HFF-Myc (cell line): ENCODE measurements at regions not wholly inside any gene's neighbourhood (a gene's known extent, or its start where the extent isn't known, plus 50 kb on each side); places are given as distances from the start of the nearest gene placed in this dataset.

Source experiments
- DNase-seq: peaks from one replicate; pipeline ENCODE4 v3.0.0-alpha.2; 2011; ENCODE audit warnings: low read depth; ENCODE audit errors: extremely low read depth
- H3K4me3 ChIP-seq: replicated peaks from 2 replicates; pipeline ENCODE4 v1.5.1; 2011; ENCODE audit warnings: low read depth, mild to moderate bottlenecking, control low read depth, low read length
- TF ChIP-seq, protein P1 (sequence below): IDR thresholded peaks from 2 replicates; pipeline ENCODE4 v1.5.1; 2012; ENCODE audit warnings: mild to moderate bottlenecking, low read depth, low read length, control low read depth; ENCODE audit errors: missing control alignments

DNA sequence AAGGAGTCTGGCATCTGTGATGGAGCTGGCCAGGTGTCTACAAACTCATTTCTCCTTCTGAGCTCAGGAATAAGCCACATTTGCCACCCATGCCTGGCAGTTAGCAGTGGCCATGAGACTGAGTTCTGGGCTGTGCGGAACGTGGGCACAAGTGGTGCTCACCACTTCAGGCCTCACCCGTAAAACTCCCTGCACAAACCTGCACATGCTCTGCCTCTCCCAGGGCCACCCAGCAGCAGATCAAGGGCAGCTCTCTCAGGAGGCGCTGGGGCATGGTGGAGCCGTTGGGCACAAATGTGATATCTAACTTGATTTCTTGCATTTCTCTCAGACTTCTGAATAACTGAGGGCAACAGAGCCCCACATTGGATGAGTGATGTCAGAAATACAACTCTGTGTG is 269.5 kb downstream of the HIVEP2 start:
- TF ChIP-seq, protein P1, sequence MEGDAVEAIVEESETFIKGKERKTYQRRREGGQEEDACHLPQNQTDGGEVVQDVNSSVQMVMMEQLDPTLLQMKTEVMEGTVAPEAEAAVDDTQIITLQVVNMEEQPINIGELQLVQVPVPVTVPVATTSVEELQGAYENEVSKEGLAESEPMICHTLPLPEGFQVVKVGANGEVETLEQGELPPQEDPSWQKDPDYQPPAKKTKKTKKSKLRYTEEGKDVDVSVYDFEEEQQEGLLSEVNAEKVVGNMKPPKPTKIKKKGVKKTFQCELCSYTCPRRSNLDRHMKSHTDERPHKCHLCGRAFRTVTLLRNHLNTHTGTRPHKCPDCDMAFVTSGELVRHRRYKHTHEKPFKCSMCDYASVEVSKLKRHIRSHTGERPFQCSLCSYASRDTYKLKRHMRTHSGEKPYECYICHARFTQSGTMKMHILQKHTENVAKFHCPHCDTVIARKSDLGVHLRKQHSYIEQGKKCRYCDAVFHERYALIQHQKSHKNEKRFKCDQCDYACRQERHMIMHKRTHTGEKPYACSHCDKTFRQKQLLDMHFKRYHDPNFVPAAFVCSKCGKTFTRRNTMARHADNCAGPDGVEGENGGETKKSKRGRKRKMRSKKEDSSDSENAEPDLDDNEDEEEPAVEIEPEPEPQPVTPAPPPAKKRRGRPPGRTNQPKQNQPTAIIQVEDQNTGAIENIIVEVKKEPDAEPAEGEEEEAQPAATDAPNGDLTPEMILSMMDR, result no peak

GRCh38 chr6:142676027-142676443 is 268.9 kb downstream of the HIVEP2 start:
- TF ChIP-seq, protein P1, result no peak
- DNase-seq, result no peak
- no peak overlapping the region for H3K4me3 ChIP-seq

More for the DNA sequence above, 269.5 kb downstream of the HIVEP2 start:
- no peak overlapping the region for H3K4me3 ChIP-seq
- DNase-seq, result no peak

- no peak overlapping the region for H3K4me3 ChIP-seq
- no peak for DNase-seq
- TF ChIP-seq, protein P1, result no peak
Observed at GRCh38 chr6:142676647-142677192, 268.3 kb downstream of the HIVEP2 start.

DNA sequence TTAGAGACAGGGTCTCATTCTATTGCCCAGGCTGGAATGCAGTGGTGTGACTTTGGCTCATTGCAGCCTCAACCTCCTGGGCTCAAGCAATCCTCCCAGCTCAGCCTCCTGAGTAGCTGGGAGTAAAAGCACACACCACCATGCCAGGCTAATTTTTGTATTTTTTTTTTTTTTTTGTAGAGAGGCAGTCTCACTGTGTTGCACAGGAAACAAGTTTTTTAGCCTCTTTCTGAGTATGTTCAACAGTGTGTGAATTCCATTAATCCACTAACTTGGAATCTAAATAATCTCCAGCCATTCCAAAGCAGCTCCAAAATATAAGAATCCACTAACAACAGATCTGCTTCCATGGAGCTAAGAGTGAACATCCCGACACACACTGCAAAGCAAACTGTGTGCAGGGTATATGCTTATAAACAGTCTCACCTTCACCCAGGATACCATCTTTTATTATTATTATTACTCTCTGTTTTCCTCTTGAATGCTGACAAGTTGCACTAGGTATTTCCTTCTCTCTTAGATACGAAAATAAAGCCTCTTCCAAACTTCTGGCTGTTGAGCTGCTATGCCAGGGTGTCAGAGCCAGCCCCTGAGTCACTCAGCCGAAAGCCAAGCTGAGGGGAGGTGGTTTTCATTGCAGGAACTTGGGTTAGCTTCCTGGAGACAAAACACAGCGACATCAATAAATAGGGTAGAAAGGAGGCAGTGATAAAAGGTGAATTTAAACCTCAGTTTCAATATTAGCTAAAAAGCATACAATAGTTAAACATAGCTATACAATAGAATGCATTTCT is 264.9 kb downstream of the HIVEP2 start:
- TF ChIP-seq, protein P1, result no peak
- no peak overlapping the region for H3K4me3 ChIP-seq
- DNase-seq, result no peak

DNA sequence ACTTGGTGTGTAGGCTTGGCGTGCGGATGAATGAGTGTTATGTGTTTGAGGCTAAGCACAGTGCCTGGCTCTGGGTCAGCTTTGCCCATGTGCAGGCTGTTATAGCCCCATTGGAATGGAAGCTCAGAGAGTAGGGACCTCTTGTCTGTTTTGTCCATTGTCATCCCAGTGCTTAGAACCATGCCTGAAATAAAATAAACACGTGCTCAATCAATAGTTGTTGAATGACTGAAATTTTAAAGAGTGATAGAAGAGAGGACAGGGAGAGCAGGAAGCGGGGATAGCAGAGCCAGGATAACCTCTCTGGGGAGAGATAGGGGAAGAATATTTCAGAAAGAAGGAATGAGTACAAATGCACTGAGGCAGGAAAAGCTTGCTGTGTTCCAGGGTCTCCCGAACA is 263.9 kb downstream of the HIVEP2 start:
- TF ChIP-seq, protein P1, result no peak
- H3K4me3 ChIP-seq, result no peak overlapping the region
- DNase-seq, result no peak

DNA sequence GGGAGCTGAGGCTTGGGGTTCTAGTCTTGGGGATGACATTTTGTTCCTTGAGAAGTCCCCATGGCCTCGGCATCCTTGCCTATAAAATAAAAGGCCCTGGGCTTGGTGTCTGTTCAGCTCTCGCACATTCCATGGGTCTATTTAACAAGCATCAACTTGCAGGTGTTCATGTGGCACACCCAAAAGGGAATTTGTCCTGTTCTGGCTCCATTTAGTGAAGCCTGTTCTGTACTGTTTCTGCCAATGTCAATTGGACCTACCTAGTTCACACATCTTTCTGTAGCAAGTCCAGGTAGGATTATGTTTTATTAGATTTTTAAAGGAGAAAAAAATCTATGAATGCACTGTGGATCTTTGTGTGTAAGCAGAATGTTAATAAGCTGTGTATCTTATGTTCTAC is 262.0 kb downstream of the HIVEP2 start:
- no peak overlapping the region for H3K4me3 ChIP-seq
- DNase-seq, result no peak
- TF ChIP-seq, protein P1, result no peak
